ENCODE measurements at regions not wholly inside any gene's neighbourhood (a gene's known extent, or its start where the extent isn't known, plus 50 kb on each side); places are given as distances from the start of the nearest gene placed in this dataset.

GRCh38 chr2:65727816-65728215 is 295.4 kb upstream of the SPRED2 start:
- TF ChIP-seq CTCF (IDR thresholded peaks at IDR 0.05; ENCODE audit: borderline replicate concordance, extremely low read depth, low read length, poor library complexity, severe bottlenecking): no peak
- TF ChIP-seq EZH2 (IDR thresholded peaks at IDR 0.05; ENCODE audit: borderline replicate concordance, low read depth, low read length, severe bottlenecking): no peak
